ENCODE measurements at regions not wholly inside any gene's neighbourhood (a gene's known extent, or its start where the extent isn't known, plus 50 kb on each side); places are given as distances from the start of the nearest gene placed in this dataset.

- no peak for TF ChIP-seq CTCF (IDR thresholded peaks at IDR 0.05)
- no peak for TF ChIP-seq POLR2A (IDR thresholded peaks at IDR 0.05)
These were observed 246.7 kb upstream of the CTBP2 start for GRCh38 chr10:125407000-125407502.
